PFSK-1 (cell line): ENCODE measurements at regions not wholly inside any gene's neighbourhood (a gene's known extent, or its start where the extent isn't known, plus 50 kb on each side); places are given as distances from the start of the nearest gene placed in this dataset.

Source experiments
- FOXP2 ChIP-seq: optimal IDR thresholded peaks from 2 replicates; pipeline ENCODE3; 2011; ENCODE audit warnings: borderline replicate concordance, control low read depth, inconsistent platforms; ENCODE audit not compliant: insufficient read depth; ENCODE audit errors: extremely low read length, extremely low read depth
- POLR2AphosphoS5 ChIP-seq: IDR thresholded peaks from 2 replicates; pipeline ENCODE4 v1.6.1; 2012; ENCODE audit warnings: low read depth, mild to moderate bottlenecking, control low read depth, low read length, moderate library complexity
- REST ChIP-seq, 2 experiments: IDR thresholded peaks; 2 replicates each; pipeline versions ENCODE4 v1.6.1 to v1.8.0; 2011 to 2012; ENCODE audit warnings: low read depth in 2 of 2, low read length in 2 of 2, control low read depth in 1 of 2, inconsistent platforms in 1 of 2, mild to moderate bottlenecking in 1 of 2, moderate library complexity in 1 of 2; ENCODE audit not compliant: insufficient read depth in 1 of 2
- SIN3A ChIP-seq: IDR thresholded peaks from 2 replicates; pipeline ENCODE4 v1.6.1; 2012; ENCODE audit warnings: mild to moderate bottlenecking, low read length, moderate library complexity, borderline replicate concordance; ENCODE audit not compliant: insufficient read depth
- TAF1 ChIP-seq: IDR thresholded peaks from 2 replicates; pipeline ENCODE4 v1.6.1; 2012; ENCODE audit warnings: low read length, control low read depth, borderline replicate concordance; ENCODE audit not compliant: insufficient read depth

GRCh38 chr4:35315419-35315818, 928.9 kb downstream of the ARAP2 start:
- TF ChIP-seq FOXP2 (no peak), TAF1 (no peak), POLR2AphosphoS5 (no peak), REST (IDR thresholded peaks at IDR 0.05; ENCODE audit: insufficient read depth in 1 of 2, low read depth in 2 of 2, low read length in 2 of 2) (no peak), SIN3A (no peak)

GRCh38 chr4:35325908-35326453, 918.3 kb downstream of the ARAP2 start:
- no peak for TF ChIP-seq POLR2AphosphoS5
- TF ChIP-seq TAF1: no peak
- no peak for TF ChIP-seq SIN3A
- no peak for TF ChIP-seq REST (IDR thresholded peaks at IDR 0.05; ENCODE audit: insufficient read depth in 1 of 2, low read depth in 2 of 2, low read length in 2 of 2)
- no peak for TF ChIP-seq FOXP2

GRCh38 chr4:35342833-35343232, 901.5 kb downstream of the ARAP2 start:
- TF ChIP-seq POLR2AphosphoS5 (no peak), FOXP2 (no peak), REST (IDR thresholded peaks at IDR 0.05; ENCODE audit: insufficient read depth in 1 of 2, low read depth in 2 of 2, low read length in 2 of 2) (no peak), TAF1 (no peak), SIN3A (no peak)

GRCh38 chr4:35347276-35347675, 897.0 kb downstream of the ARAP2 start:
- no peak for TF ChIP-seq TAF1
- no peak for TF ChIP-seq REST (IDR thresholded peaks at IDR 0.05; ENCODE audit: insufficient read depth in 1 of 2, low read depth in 2 of 2, low read length in 2 of 2)
- no peak for TF ChIP-seq SIN3A
- TF ChIP-seq POLR2AphosphoS5: no peak
- TF ChIP-seq FOXP2: no peak
